ENCODE measurements at regions not wholly inside any gene's neighbourhood (a gene's known extent, or its start where the extent isn't known, plus 50 kb on each side); places are given as distances from the start of the nearest gene placed in this dataset.

DNA sequence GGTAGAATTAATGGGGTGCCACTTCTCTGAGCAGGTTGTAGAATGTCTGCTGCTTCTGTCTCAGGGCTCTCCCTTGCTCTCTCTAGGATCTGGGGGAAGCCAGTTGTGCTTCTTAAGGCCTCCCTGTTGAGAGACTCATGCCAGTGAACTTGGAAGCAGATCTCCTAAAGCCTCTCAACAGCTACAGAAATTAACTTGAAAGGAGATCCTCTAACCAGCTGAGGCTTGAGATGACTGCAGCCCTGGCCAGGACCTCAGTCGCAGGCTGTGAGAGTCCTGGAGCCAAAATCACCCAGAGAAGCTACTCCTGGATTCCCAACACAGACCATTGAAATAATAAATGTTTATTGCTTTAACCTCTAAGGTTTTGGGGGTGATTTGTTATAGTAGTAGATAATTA is 180.2 kb upstream of the MARCKS start:
- TF ChIP-seq, protein P1, sequence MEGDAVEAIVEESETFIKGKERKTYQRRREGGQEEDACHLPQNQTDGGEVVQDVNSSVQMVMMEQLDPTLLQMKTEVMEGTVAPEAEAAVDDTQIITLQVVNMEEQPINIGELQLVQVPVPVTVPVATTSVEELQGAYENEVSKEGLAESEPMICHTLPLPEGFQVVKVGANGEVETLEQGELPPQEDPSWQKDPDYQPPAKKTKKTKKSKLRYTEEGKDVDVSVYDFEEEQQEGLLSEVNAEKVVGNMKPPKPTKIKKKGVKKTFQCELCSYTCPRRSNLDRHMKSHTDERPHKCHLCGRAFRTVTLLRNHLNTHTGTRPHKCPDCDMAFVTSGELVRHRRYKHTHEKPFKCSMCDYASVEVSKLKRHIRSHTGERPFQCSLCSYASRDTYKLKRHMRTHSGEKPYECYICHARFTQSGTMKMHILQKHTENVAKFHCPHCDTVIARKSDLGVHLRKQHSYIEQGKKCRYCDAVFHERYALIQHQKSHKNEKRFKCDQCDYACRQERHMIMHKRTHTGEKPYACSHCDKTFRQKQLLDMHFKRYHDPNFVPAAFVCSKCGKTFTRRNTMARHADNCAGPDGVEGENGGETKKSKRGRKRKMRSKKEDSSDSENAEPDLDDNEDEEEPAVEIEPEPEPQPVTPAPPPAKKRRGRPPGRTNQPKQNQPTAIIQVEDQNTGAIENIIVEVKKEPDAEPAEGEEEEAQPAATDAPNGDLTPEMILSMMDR (conservative IDR thresholded peaks at IDR 0.05) = no peak
- TF ChIP-seq ZFX (IDR thresholded peaks at IDR 0.05) = no peak

Measured in C4-2B (cell line).